LNCAP (cell line): ENCODE measurements at regions not wholly inside any gene's neighbourhood (a gene's known extent, or its start where the extent isn't known, plus 50 kb on each side); places are given as distances from the start of the nearest gene placed in this dataset.

ENCODE experiments used
- CTCF ChIP-seq: fragments of 450-650 bp; IDR thresholded peaks from 2 replicates; pipeline ENCODE4 v1.5.1; 2017; ENCODE audit warnings: mild to moderate bottlenecking

- TF ChIP-seq CTCF, result no peak
Observed at GRCh38 chr13:89673789-89674311, 1673.6 kb upstream of the MIR17HG start.

GRCh38 chr13:89678466-89679121 lies 1668.9 kb upstream of the MIR17HG start:
- no peak for TF ChIP-seq CTCF

- TF ChIP-seq CTCF, result no peak
Observed at GRCh38 chr13:89684896-89685295, 1662.6 kb upstream of the MIR17HG start.

- TF ChIP-seq CTCF, result no peak
Observed at GRCh38 chr13:89686171-89686570, 1661.3 kb upstream of the MIR17HG start.

GRCh38 chr13:89687066-89687465 lies 1660.4 kb upstream of the MIR17HG start:
- TF ChIP-seq CTCF, result no peak

GRCh38 chr13:89688918-89689317 lies 1658.6 kb upstream of the MIR17HG start:
- TF ChIP-seq CTCF, result no peak

- TF ChIP-seq CTCF, result no peak
Observed at GRCh38 chr13:89694451-89694850, 1653.0 kb upstream of the MIR17HG start.
